Left lung (tissue), 4 donors: ENCODE measurements at regions not wholly inside any gene's neighbourhood (a gene's known extent, or its start where the extent isn't known, plus 50 kb on each side); places are given as distances from the start of the nearest gene placed in this dataset.
A peak's percentile ranks its signal among the peaks of the same experiment; 100 is the strongest.

ENCODE experiments used
- ATAC-seq: fragments of 200-7000 bp; cut with Tn5 transposase; one replicate; pipeline ENCODE4 v1.9.1; 2020; ENCODE audit warnings: moderate library complexity
- DNase-seq, 4 donors: peaks; one replicate each; pipeline ENCODE4 v3.0.0-alpha.2; 2013 to 2020
- H3K27ac ChIP-seq, 2 donors: fragments of 200-600 bp; sonication (generic) in 1 of 2; one replicate each; pipeline versions ENCODE4 v1.5.0 to v1.8.0; 2020 to 2021
- H3K27me3 ChIP-seq, 2 donors: fragments of 200-600 bp; sonication (generic) in 1 of 2; one replicate each; pipeline versions ENCODE4 v1.5.0 to v1.8.0; 2020 to 2021
- H3K36me3 ChIP-seq, 2 donors: fragments of 200-600 bp; sonication (generic) in 1 of 2; one replicate each; pipeline versions ENCODE4 v1.5.0 to v1.8.0; 2020 to 2021
- H3K4me1 ChIP-seq, 2 donors: fragments of 200-600 bp; one replicate each; pipeline ENCODE4 v1.8.0; 2021
- H3K4me3 ChIP-seq, 2 donors: fragments of 200-600 bp; sonication (generic) in 1 of 2; one replicate each; pipeline versions ENCODE4 v1.5.0 to v1.8.0; 2020 to 2021; ENCODE audit warnings: mild to moderate bottlenecking in 1 of 2
- H3K9me3 ChIP-seq, 2 donors: fragments of 200-600 bp; sonication (generic) in 1 of 2; one replicate each; pipeline versions ENCODE4 v1.5.0 to v1.8.0; 2020 to 2021
- intact Hi-C, 2 donors: fragments of 100-400 bp; cut with DNase I; formaldehyde crosslinking; loops; one replicate each; pipeline versions ENCODE4 v1.11.2 to v1.14.2; 2022
- TF ChIP-seq, protein P1 (sequence below), 2 donors: fragments of 200-600 bp; sonication (generic) in 1 of 2; IDR thresholded peaks; one replicate each; pipeline versions ENCODE4 v1.5.0 to v1.8.0; 2021; ENCODE audit warnings: antibody characterized with exemption in 2 of 2
- donor health status: DM: no; HTN: yes; CAD: no.
- donor health status: DM: no; HTN: no; CAD: no.

DNA sequence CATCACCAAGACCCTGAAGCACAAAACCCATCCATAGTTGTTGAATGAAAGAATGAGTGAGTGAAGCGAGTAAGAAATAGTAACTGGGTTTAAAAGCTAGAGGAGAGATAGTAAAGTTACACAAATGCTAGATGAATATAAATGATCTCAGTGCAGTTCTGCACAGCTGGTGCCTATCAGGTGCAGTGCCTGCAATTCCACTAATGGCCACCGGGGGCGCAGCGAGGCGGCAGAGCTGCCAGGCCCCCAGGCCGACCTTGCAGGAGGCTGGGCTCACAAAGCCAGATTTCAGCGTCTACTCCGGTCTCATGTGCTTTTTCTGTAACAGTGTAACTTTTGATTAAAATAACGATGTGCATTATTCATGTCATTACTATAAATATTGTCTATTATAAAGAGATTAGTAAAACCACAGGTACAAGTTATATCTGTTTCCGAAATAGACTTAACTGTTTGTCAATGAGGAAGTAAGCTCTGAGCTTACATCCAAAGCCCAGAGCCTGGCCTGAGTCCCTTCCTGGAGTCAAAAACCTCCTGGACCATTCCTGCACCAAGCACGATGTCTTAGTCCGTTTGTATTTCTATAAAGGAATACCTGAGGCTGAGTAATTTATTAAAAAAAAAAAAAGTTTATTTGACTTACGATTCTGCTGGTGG lies 477.6 kb downstream of the NPHP4 start:
- Histone ChIP-seq H3K36me3 (no peaks in the 10 kb centered on the region), H3K4me3 (no peak overlapping the region), H3K27me3 (peaks cover 0 to 36% of the 10 kb centered on the region in 2 donors), H3K9me3 (no peaks in the 10 kb centered on the region), H3K27ac (no peak overlapping the region), H3K4me1 (no peaks in the 10 kb centered on the region)
- ATAC-seq (peak; percentile 90), DNase-seq (peak; percentile 37 to 95 (median 59))
- intact Hi-C loops = loop anchor here in 1 of 2 donors (5.0 to 10.0 kb wide), 2 partner anchors 233 to 460 kb away; no protein-coding TSS in a partner anchor
- TF ChIP-seq, protein P1, sequence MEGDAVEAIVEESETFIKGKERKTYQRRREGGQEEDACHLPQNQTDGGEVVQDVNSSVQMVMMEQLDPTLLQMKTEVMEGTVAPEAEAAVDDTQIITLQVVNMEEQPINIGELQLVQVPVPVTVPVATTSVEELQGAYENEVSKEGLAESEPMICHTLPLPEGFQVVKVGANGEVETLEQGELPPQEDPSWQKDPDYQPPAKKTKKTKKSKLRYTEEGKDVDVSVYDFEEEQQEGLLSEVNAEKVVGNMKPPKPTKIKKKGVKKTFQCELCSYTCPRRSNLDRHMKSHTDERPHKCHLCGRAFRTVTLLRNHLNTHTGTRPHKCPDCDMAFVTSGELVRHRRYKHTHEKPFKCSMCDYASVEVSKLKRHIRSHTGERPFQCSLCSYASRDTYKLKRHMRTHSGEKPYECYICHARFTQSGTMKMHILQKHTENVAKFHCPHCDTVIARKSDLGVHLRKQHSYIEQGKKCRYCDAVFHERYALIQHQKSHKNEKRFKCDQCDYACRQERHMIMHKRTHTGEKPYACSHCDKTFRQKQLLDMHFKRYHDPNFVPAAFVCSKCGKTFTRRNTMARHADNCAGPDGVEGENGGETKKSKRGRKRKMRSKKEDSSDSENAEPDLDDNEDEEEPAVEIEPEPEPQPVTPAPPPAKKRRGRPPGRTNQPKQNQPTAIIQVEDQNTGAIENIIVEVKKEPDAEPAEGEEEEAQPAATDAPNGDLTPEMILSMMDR (IDR thresholded peaks at IDR 0.05) = peak; percentile 100

DNA sequence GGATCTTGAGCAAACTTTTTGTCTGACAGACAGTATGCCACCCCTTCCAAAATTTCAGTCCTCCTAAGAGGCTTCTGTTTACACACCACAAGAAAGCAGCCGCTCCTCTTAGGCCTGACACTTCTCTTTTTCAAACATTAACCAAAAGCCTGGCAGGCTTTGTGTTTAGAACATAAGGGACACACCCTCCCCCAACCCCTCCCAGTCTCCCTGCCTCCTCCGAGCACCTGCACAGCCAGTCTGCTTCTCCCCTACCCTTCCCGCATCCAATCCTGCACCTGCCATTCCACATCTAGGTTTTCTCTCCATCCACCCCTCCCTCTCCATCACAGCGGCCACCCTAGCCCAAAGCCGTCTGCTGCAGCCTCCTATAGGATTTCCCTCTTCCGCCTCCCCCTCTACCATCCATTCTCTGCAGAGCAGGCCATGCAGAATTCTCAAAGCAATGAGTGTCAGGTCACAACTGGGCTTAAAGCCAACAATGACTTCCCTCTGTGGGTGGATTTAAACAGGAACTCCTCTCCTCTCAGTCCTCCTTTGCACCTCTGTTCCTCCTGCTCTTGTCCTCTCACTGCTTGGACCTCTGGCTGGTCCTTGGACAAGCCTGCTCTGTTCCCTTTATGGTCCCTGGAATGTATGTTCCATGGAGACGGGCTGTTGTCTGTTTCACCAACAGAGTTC lies 478.2 kb downstream of the NPHP4 start:
- Histone ChIP-seq H3K4me3 (no peak overlapping the region), H3K4me1 (no peaks in the 10 kb centered on the region), H3K36me3 (no peaks in the 10 kb centered on the region), H3K27ac (no peak overlapping the region), H3K9me3 (no peaks in the 10 kb centered on the region), H3K27me3 (peaks cover 0 to 40% of the 10 kb centered on the region in 2 donors)
- DNase-seq = no peak
- TF ChIP-seq, protein P1 (IDR thresholded peaks at IDR 0.05) = no peak
- intact Hi-C loops = loop anchor here in 1 of 2 donors (5.0 to 10.0 kb wide), 2 partner anchors 233 to 461 kb away; no protein-coding TSS in a partner anchor
- peak; percentile 86 for ATAC-seq

DNA sequence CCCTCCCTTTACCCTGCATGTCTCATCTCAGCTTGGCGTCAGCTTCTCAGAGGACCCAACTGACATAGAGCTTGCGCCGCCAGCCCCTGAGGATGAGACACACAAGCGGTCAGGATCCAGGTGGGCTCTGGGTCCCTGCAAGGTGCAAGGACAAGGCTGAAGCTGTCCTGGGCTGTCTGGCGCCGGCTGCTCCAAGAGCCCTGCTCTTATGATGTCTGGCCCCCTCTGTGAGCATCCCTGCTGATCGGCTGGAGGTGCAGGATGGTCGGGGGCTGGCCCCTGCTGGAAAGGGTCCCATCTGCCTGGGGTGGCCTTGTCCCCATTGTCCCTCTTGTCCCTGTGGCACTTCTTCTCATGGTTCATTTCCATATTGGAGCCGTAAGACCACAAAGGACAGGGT lies 479.0 kb downstream of the NPHP4 start:
- ATAC-seq (no peak), DNase-seq (no peak)
- Histone ChIP-seq H3K4me3 (no peak overlapping the region), H3K27ac (no peak overlapping the region), H3K4me1 (no peaks in the 10 kb centered on the region), H3K27me3 (peaks cover 0 to 48% of the 10 kb centered on the region in 2 donors), H3K9me3 (no peaks in the 10 kb centered on the region), H3K36me3 (no peaks in the 10 kb centered on the region)
- intact Hi-C loops = loop anchor here in 1 of 2 donors (5.0 to 10.0 kb wide), 2 partner anchors 234 to 462 kb away; no protein-coding TSS in a partner anchor
- TF ChIP-seq, protein P1 (IDR thresholded peaks at IDR 0.05) = no peak

DNA sequence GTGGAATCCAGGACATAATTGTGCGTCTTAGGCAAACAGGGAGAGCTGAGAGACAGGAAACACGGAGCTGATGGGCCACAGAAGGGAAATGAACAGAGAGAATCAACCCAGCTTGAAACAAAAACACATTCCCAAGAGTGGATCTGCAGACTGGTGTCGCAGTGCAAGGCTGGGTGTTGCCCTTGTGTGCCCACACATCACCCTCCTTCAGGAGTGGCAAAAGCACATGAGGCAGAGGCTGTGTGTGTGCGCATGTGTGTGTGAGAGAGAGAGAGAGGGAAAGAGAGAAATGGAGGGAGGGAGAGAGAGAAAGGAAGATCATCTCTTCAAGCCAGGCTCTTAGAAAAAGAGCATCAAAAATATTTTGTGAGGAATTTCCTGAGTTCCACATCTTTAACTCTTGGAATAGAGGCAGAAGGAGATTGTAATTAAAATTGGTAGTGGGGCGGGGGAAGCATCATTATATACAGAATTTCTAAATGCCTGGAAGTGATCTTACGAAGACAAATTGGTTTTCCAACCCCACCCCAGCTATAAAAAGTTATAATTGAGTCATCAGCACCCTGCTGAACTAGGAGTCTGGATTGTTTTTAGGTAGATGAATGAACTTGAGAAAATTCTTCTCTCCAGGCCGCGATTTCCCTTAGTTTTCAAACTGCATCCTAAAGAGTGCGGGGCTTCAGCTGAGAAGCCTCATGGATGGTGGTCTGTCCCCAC lies 480.7 kb downstream of the NPHP4 start:
- no peak overlapping the region for H3K4me3 ChIP-seq
- TF ChIP-seq, protein P1 (IDR thresholded peaks at IDR 0.05) = no peak
- H3K36me3 ChIP-seq = no peaks in the 10 kb centered on the region
- H3K27ac ChIP-seq = no peak overlapping the region
- H3K27me3 ChIP-seq = peaks cover 0 to 64% of the 10 kb centered on the region in 2 donors
- H3K9me3 ChIP-seq = no peaks in the 10 kb centered on the region
- no peaks in the 10 kb centered on the region for H3K4me1 ChIP-seq
- ATAC-seq (no peak), DNase-seq (no peak)
- intact Hi-C loops = loop anchor here in 1 of 2 donors (5.0 to 10.0 kb wide), 2 partner anchors 236 to 463 kb away; no protein-coding TSS in a partner anchor
